CD14-positive monocyte (primary cell): ENCODE measurements at regions not wholly inside any gene's neighbourhood (a gene's known extent, or its start where the extent isn't known, plus 50 kb on each side); places are given as distances from the start of the nearest gene placed in this dataset.

Experiments
- DNase-seq, 3 donors: peaks; one replicate each; pipeline ENCODE4 v3.0.0-alpha.2; 2011 to 2022
- H2AFZ ChIP-seq: 2 replicates; pipeline ENCODE4 v1.6.0; 2012; ENCODE audit warnings: mild to moderate bottlenecking, low read depth, low read length, inconsistent platforms; ENCODE audit not compliant: insufficient read depth, poor library complexity, severe bottlenecking
- H3K27ac ChIP-seq, 2 donors: 1 replicate in 1 of 2; 2 replicates in 1 of 2; pipeline ENCODE4 v1.5.1; 2012 to 2013; ENCODE audit warnings: low read length in 2 of 2, control low read depth in 1 of 2, inconsistent platforms in 1 of 2, low read depth in 1 of 2, mild to moderate bottlenecking in 1 of 2
- H3K27me3 ChIP-seq, 2 donors: one replicate each; pipeline versions ENCODE4 v1.6.0 to v1.6.1; 2011 to 2013; ENCODE audit warnings: low read length in 2 of 2; ENCODE audit not compliant: control insufficient read depth in 2 of 2, insufficient read depth in 2 of 2
- H3K36me3 ChIP-seq, 2 donors: replicated peaks in 1 of 2; 1 replicate in 1 of 2; 2 replicates in 1 of 2; pipeline versions ENCODE4 v1.5.1 to v1.6.1; 2012 to 2013; ENCODE audit warnings: low read length in 2 of 2, control low read depth in 1 of 2, inconsistent platforms in 1 of 2, mild to moderate bottlenecking in 1 of 2; ENCODE audit not compliant: insufficient read depth in 2 of 2, control insufficient read depth in 1 of 2
- H3K4me1 ChIP-seq, 2 donors: 1 replicate in 1 of 2; 2 replicates in 1 of 2; pipeline versions ENCODE4 v1.5.1 to v1.6.1; 2012 to 2013; ENCODE audit warnings: low read length in 2 of 2, control low read depth in 1 of 2, inconsistent platforms in 1 of 2, mild to moderate bottlenecking in 1 of 2, moderate library complexity in 1 of 2; ENCODE audit not compliant: insufficient read depth in 2 of 2, control insufficient read depth in 1 of 2
- H3K4me2 ChIP-seq: replicated peaks from 2 replicates; pipeline ENCODE3; 2012; ENCODE audit warnings: low read length, moderate library complexity, mild to moderate bottlenecking; ENCODE audit not compliant: poor library complexity, severe bottlenecking; ENCODE audit errors: extremely low read depth
- H3K4me3 ChIP-seq, 3 experiments: fragments of 200-600 bp in 1 of 3; sonication (generic) in 1 of 3; replicated peaks in 1 of 3; 1 replicate in 2 of 3; 2 replicates in 1 of 3; pipeline ENCODE4 v1.5.1; 2011 to 2013; ENCODE audit warnings: low read length in 3 of 3, mild to moderate bottlenecking in 3 of 3, control low read depth in 2 of 3, low read depth in 2 of 3, inconsistent platforms in 1 of 3, moderate library complexity in 1 of 3
- H3K79me2 ChIP-seq: 2 replicates; pipeline ENCODE4 v1.6.0; 2012; ENCODE audit warnings: mild to moderate bottlenecking, control low read depth, inconsistent platforms, low read length, moderate library complexity; ENCODE audit not compliant: insufficient read depth
- H3K9ac ChIP-seq: 2 replicates; pipeline ENCODE4 v1.6.0; 2017; ENCODE audit warnings: low read length, mild to moderate bottlenecking; ENCODE audit not compliant: insufficient read depth, poor library complexity, severe bottlenecking
- H3K9me3 ChIP-seq, 2 donors: replicated peaks in 1 of 2; 1 replicate in 1 of 2; 2 replicates in 1 of 2; pipeline versions ENCODE4 v1.5.1 to v1.6.1; 2012 to 2013; ENCODE audit warnings: low read length in 2 of 2, control low read depth in 1 of 2; ENCODE audit not compliant: control insufficient read depth in 1 of 2, insufficient read depth in 1 of 2
- H4K20me1 ChIP-seq: 2 replicates; pipeline ENCODE4 v1.6.0; 2012; ENCODE audit warnings: mild to moderate bottlenecking, low read length, control low read depth, moderate library complexity; ENCODE audit not compliant: insufficient read depth
- H3K27ac Mint-ChIP-seq, 7 donors: one replicate each; pipeline ENCODE4 v1.8.0; 2020; ENCODE audit warnings: mild to moderate bottlenecking in 7 of 7, mixed read lengths in 7 of 7, moderate library complexity in 6 of 7, inconsistent platforms in 2 of 7
- H3K27me3 Mint-ChIP-seq, 3 donors: one replicate each; pipeline ENCODE4 v1.8.0; 2021 to 2022; ENCODE audit warnings: low read depth in 3 of 3, mild to moderate bottlenecking in 3 of 3, mixed read lengths in 3 of 3, moderate library complexity in 3 of 3, inconsistent platforms in 1 of 3
- H3K36me3 Mint-ChIP-seq, 2 donors: one replicate each; pipeline ENCODE4 v1.8.0; 2020; ENCODE audit warnings: mixed read lengths in 2 of 2, inconsistent platforms in 1 of 2, mild to moderate bottlenecking in 1 of 2
- H3K4me1 Mint-ChIP-seq: one replicate; pipeline ENCODE4 v1.8.0; 2020; ENCODE audit warnings: mild to moderate bottlenecking, mixed read lengths
- H3K4me3 Mint-ChIP-seq, 2 donors: one replicate each; pipeline ENCODE4 v1.8.0; 2020; ENCODE audit warnings: mild to moderate bottlenecking in 2 of 2, mixed read lengths in 2 of 2, moderate library complexity in 1 of 2
- H3K9me3 Mint-ChIP-seq, 7 donors: one replicate each; pipeline ENCODE4 v1.8.0; 2020 to 2022; ENCODE audit warnings: mixed read lengths in 7 of 7, mild to moderate bottlenecking in 6 of 7, moderate library complexity in 6 of 7, inconsistent platforms in 2 of 7
- CTCF ChIP-seq: fragments of 200-600 bp; IDR thresholded peaks from one replicate; pipeline ENCODE4 v1.8.0; 2022; ENCODE audit warnings: antibody characterized with exemption, mild to moderate bottlenecking
- WGBS: methylation state at CpG from one replicate; pipeline ENCODE4 v1.1.5; 2013; ENCODE audit warnings: missing lambda C conversion rate; ENCODE audit not compliant: insufficient coverage; 5-methylcytosine and 5-hydroxymethylcytosine counted together
- intact Hi-C, 2 donors: fragments of 100-400 bp; cut with micrococcal nuclease; formaldehyde crosslinking; loops; one replicate each; pipeline versions ENCODE4 v1.15.0 to v1.15.1; 2023

- no peak overlapping the region for H3K27ac ChIP-seq
- H3K9me3 ChIP-seq = peaks cover 4 to 11% of the 10 kb centered on the region in 2 donors
- H3K4me1 Mint-ChIP-seq = no peaks in the 10 kb centered on the region
- peaks cover 1 to 3% (median 3%) of the 10 kb centered on the region in 3 donors for H3K27me3 Mint-ChIP-seq
- no peak overlapping the region for H3K4me2 ChIP-seq
- H3K9ac ChIP-seq = no peak overlapping the region
- no peak overlapping the region for H2AFZ ChIP-seq
- no peaks in the 10 kb centered on the region for H3K36me3 Mint-ChIP-seq
- peaks cover 5 to 19% (median 16%) of the 10 kb centered on the region in 7 donors for H3K9me3 Mint-ChIP-seq
- no peak overlapping the region for H3K27ac Mint-ChIP-seq
- H3K36me3 ChIP-seq = no peaks in the 10 kb centered on the region
- H3K4me3 ChIP-seq = no peak overlapping the region
- H3K79me2 ChIP-seq = no peaks in the 10 kb centered on the region
- no peak for TF ChIP-seq CTCF
- H3K4me3 Mint-ChIP-seq = no peak overlapping the region
- H4K20me1 ChIP-seq = no peaks in the 10 kb centered on the region
- H3K4me1 ChIP-seq = no peaks in the 10 kb centered on the region
- H3K27me3 ChIP-seq = no peaks in the 10 kb centered on the region
- intact Hi-C loops = no loop called here
- no peak for DNase-seq
Observed at GRCh38 chr9:79847074-79847473, 275.3 kb downstream of the TLE4 start.

GRCh38 chr9:79829566-79830302, 258.0 kb downstream of the TLE4 start:
- no peak overlapping the region for H3K4me3 Mint-ChIP-seq
- peaks cover 0 to 2% (median 0%) of the 10 kb centered on the region in 3 donors for H3K27me3 Mint-ChIP-seq
- H3K27ac ChIP-seq = no peak overlapping the region
- H3K9ac ChIP-seq = no peak overlapping the region
- DNase-seq = no peak
- intact Hi-C loops = no loop called here
- H3K4me3 ChIP-seq = no peak overlapping the region
- no peak overlapping the region for H3K4me2 ChIP-seq
- H3K9me3 ChIP-seq = no peaks in the 10 kb centered on the region
- H3K9me3 Mint-ChIP-seq = peaks cover 0 to 8% (median 3%) of the 10 kb centered on the region in 7 donors
- H2AFZ ChIP-seq = no peak overlapping the region
- no peak overlapping the region for H3K27ac Mint-ChIP-seq
- TF ChIP-seq CTCF = no peak
- 95% methylated on average over 5 of the region's 7 CpGs for WGBS
- H3K36me3 ChIP-seq = no peaks in the 10 kb centered on the region
- H3K4me1 ChIP-seq = no peaks in the 10 kb centered on the region
- H3K79me2 ChIP-seq = no peaks in the 10 kb centered on the region
- H3K4me1 Mint-ChIP-seq = no peaks in the 10 kb centered on the region
- H3K27me3 ChIP-seq = no peaks in the 10 kb centered on the region
- no peaks in the 10 kb centered on the region for H3K36me3 Mint-ChIP-seq
- no peaks in the 10 kb centered on the region for H4K20me1 ChIP-seq
